ENCODE measurements at regions not wholly inside any gene's neighbourhood (a gene's known extent, or its start where the extent isn't known, plus 50 kb on each side); places are given as distances from the start of the nearest gene placed in this dataset.

GRCh38 chr5:109524026-109524425 lies 114.3 kb upstream of the PJA2 start:
- TF ChIP-seq CTCF (IDR thresholded peaks at IDR 0.05; ENCODE audit: low read depth, low read length) (no peak), EZH2phosphoT487 (IDR thresholded peaks at IDR 0.05; ENCODE audit: low read depth) (no peak)
